Glutamatergic neuron (in vitro differentiated cells): ENCODE measurements at regions not wholly inside any gene's neighbourhood (a gene's known extent, or its start where the extent isn't known, plus 50 kb on each side); places are given as distances from the start of the nearest gene placed in this dataset.

Experiments used
- DNase-seq: peaks from one replicate; pipeline ENCODE4 v3.0.0; 2022
- H3K27ac Mint-ChIP-seq: one replicate; pipeline ENCODE4 v1.8.0; 2020; ENCODE audit warnings: mild to moderate bottlenecking, mixed read lengths, inconsistent platforms; ENCODE audit not compliant: unreplicated experiment
- H3K27me3 Mint-ChIP-seq: one replicate; pipeline ENCODE4 v1.8.0; 2020; ENCODE audit warnings: mild to moderate bottlenecking, moderate library complexity, mixed read lengths, inconsistent platforms; ENCODE audit not compliant: unreplicated experiment
- H3K36me3 Mint-ChIP-seq: one replicate; pipeline ENCODE4 v1.8.0; 2020; ENCODE audit warnings: mild to moderate bottlenecking, mixed read lengths, inconsistent platforms; ENCODE audit not compliant: unreplicated experiment
- H3K4me1 Mint-ChIP-seq: one replicate; pipeline ENCODE4 v1.8.0; 2020; ENCODE audit warnings: mild to moderate bottlenecking, low read depth, mixed read lengths, inconsistent platforms; ENCODE audit not compliant: unreplicated experiment
- H3K4me3 Mint-ChIP-seq: one replicate; pipeline ENCODE4 v1.8.0; 2020; ENCODE audit warnings: mild to moderate bottlenecking, mixed read lengths, inconsistent platforms; ENCODE audit not compliant: unreplicated experiment
- H3K9me3 Mint-ChIP-seq: one replicate; pipeline ENCODE4 v1.8.0; 2020; ENCODE audit warnings: mild to moderate bottlenecking, moderate library complexity, mixed read lengths, inconsistent platforms; ENCODE audit not compliant: unreplicated experiment
- TF ChIP-seq, protein P1 (sequence below): fragments of 200-600 bp; sonication (generic); IDR thresholded peaks from one replicate; pipeline ENCODE4 v1.5.0; 2021; ENCODE audit not compliant: partially characterized antibody, unreplicated experiment

DNA sequence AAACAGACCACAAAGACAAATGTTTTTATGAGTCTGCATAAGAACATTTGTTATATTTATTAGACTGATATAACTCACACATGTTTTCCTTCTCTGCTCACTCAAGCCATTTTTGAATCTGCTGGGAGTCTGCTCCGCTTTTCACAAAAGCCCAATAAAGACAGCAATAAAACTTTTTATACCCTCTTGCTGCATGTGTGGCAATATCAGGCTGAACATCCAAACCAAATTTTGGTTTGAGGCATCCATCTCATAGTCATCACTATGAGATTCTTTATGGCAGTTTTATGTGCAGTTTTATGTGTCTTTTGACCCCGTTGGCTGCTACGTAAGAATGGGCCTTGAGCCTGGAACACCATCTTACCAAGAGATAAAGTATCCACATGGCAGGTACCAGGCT is 1276.8 kb upstream of the ADGRB3 start:
- Mint-ChIP-seq H3K9me3 (no peaks in the 10 kb centered on the region), H3K4me3 (no peak overlapping the region), H3K4me1 (no peaks in the 10 kb centered on the region), H3K27me3 (no peaks in the 10 kb centered on the region), H3K36me3 (no peaks in the 10 kb centered on the region), H3K27ac (no peak overlapping the region)
- TF ChIP-seq, protein P1, sequence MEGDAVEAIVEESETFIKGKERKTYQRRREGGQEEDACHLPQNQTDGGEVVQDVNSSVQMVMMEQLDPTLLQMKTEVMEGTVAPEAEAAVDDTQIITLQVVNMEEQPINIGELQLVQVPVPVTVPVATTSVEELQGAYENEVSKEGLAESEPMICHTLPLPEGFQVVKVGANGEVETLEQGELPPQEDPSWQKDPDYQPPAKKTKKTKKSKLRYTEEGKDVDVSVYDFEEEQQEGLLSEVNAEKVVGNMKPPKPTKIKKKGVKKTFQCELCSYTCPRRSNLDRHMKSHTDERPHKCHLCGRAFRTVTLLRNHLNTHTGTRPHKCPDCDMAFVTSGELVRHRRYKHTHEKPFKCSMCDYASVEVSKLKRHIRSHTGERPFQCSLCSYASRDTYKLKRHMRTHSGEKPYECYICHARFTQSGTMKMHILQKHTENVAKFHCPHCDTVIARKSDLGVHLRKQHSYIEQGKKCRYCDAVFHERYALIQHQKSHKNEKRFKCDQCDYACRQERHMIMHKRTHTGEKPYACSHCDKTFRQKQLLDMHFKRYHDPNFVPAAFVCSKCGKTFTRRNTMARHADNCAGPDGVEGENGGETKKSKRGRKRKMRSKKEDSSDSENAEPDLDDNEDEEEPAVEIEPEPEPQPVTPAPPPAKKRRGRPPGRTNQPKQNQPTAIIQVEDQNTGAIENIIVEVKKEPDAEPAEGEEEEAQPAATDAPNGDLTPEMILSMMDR: no peak
- no peak for DNase-seq

DNA sequence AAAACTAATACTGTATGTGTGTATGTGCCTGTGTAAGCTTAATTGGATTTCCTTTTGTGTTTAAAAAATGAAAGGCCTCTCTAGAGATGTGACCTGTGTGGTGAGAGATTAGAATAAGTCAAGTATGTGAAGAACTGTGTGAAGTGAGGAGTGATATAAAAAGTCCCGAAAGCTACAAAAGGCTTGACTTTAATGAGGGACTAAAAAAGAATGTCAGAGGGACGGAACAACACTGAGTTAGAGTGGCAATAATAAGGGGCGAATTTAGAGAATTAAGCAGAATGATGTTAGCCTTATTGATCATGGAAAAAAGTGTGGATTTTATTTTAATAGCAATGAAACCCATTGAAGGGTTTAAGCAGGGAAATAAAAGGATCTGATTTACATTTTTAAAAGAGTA is 1281.2 kb upstream of the ADGRB3 start:
- no peak overlapping the region for H3K4me3 Mint-ChIP-seq
- no peaks in the 10 kb centered on the region for H3K4me1 Mint-ChIP-seq
- TF ChIP-seq, protein P1: no peak
- no peaks in the 10 kb centered on the region for H3K27me3 Mint-ChIP-seq
- no peak overlapping the region for H3K27ac Mint-ChIP-seq
- no peak for DNase-seq
- no peaks in the 10 kb centered on the region for H3K36me3 Mint-ChIP-seq
- no peaks in the 10 kb centered on the region for H3K9me3 Mint-ChIP-seq

DNA sequence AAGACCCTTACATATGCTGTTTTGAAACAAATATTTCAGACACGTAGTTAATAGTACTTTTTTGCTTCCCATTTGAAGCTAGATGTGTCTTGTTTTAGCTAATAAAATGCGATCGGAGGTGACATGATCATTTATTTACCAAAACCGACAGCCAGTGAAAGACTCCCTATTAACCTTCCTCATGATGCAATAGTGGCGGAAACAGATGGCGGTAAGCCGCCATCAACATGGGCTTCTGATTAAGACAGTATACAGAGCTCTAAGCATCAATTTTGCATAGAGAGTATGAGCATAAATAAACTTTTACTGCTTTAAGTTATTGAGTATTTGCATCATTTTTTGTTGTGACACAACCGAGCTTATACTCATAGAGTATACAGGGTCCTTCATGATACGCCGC is 1282.4 kb upstream of the ADGRB3 start:
- H3K9me3 Mint-ChIP-seq: no peaks in the 10 kb centered on the region
- H3K27me3 Mint-ChIP-seq: no peaks in the 10 kb centered on the region
- no peaks in the 10 kb centered on the region for H3K36me3 Mint-ChIP-seq
- H3K4me1 Mint-ChIP-seq: no peaks in the 10 kb centered on the region
- DNase-seq: no peak
- no peak overlapping the region for H3K27ac Mint-ChIP-seq
- H3K4me3 Mint-ChIP-seq: no peak overlapping the region
- TF ChIP-seq, protein P1: no peak

DNA sequence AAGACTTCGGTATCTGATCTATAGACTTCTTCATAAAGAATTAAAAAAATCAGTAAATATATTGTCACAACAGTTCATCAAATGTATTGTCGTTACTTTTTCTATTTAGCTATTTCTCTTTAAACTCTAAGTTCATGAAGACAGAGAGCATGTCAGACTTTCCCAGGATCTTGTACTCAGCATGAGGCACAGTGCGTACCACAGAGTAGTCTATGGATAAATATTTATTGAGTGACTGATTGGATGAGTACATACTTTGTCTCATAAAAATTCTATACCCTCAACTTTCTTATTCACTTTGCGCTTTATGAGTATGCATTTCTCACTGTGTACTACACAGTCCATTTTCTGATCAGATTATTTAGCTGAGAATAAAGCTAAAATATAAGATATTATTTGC is 1284.4 kb upstream of the ADGRB3 start:
- H3K4me1 Mint-ChIP-seq: no peaks in the 10 kb centered on the region
- no peaks in the 10 kb centered on the region for H3K36me3 Mint-ChIP-seq
- no peak overlapping the region for H3K4me3 Mint-ChIP-seq
- peaks cover 3% of the 10 kb centered on the region for H3K27me3 Mint-ChIP-seq
- TF ChIP-seq, protein P1: no peak
- peaks cover 3% of the 10 kb centered on the region for H3K9me3 Mint-ChIP-seq
- no peak overlapping the region for H3K27ac Mint-ChIP-seq
- DNase-seq: no peak

DNA sequence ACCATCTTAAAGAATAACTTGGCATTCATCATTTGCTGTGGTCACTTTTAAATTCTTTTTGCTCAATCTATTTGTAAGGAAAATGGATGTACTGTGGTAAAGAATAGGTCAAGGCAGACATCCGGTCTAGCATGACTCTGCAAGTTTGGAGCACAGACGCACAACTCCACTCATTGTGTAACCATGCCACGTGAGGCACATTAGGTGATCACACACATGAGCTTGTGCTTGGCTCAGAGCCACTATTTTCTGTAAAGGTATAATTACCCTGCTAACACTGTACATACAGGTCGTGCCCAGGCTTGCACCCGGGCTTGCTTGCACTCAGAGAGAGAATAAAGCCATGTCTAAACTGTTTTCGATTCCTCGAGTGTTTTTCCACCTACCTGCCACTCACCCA is 1289.1 kb upstream of the ADGRB3 start:
- Mint-ChIP-seq H3K4me3 (no peak overlapping the region), H3K9me3 (peaks cover 3% of the 10 kb centered on the region), H3K27me3 (peaks cover 3% of the 10 kb centered on the region), H3K4me1 (no peaks in the 10 kb centered on the region), H3K27ac (no peak overlapping the region), H3K36me3 (no peaks in the 10 kb centered on the region)
- TF ChIP-seq, protein P1: no peak
- no peak for DNase-seq
